Hematopoietic multipotent progenitor cell treated with erythropoietin and hydrocortisone succinate and interleukin-3 and kit ligand, for 4 days (in vitro differentiated cells): ENCODE measurements at regions not wholly inside any gene's neighbourhood (a gene's known extent, or its start where the extent isn't known, plus 50 kb on each side); places are given as distances from the start of the nearest gene placed in this dataset.

Source experiments
- DNase-seq: peaks from one replicate; pipeline ENCODE4 v3.0.0-alpha.2; 2015

DNA sequence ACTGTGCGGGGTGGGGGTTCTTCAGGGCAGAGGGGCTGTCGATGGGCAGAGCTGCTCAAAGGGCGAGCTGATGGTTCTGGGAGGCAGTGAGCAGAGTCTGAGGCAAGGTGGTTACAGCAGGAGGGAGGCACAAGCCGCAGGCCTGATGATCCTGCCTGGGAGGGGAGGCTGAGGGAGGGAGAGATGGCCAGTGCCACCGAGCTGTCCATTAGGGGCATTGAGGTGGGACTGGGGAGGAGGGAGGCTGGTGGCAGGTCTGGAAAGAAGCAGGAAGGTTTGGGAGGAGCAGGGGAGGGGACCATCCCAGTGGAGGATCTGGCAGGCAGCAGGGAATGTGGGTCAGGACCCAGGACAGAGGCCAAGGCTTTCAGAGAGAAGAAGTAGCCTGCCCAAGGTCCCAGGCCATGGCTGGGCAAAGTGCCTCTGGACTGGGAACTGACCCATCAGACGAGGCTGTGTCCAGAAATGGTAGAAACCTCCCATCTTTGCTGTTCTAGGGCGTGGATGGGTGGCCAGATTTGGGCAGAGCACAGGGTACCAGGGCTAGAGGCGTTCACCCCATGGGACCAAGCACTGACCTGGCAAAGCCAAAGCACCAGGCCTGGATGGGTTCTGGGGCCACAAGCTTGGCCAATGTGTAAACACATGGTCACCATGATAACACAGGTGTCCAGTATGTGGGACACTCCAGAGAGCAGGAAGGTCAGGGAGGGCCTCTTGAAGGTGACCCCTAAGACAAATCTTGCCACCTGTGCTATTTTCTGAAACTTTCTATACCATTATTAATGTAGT is 55.5 kb downstream of the INHBB start:
- no peak for DNase-seq

- DNase-seq, result no peak
Observed at GRCh38 chr2:120402067-120402433, 56.1 kb downstream of the INHBB start.

- DNase-seq, result no peak
Observed at GRCh38 chr2:120402508-120402907, 56.6 kb downstream of the INHBB start.

- no peak for DNase-seq
Observed at GRCh38 chr2:120403261-120403660, 57.3 kb downstream of the INHBB start.

GRCh38 chr2:120403676-120404075 is 57.7 kb downstream of the INHBB start:
- DNase-seq, result no peak

DNA sequence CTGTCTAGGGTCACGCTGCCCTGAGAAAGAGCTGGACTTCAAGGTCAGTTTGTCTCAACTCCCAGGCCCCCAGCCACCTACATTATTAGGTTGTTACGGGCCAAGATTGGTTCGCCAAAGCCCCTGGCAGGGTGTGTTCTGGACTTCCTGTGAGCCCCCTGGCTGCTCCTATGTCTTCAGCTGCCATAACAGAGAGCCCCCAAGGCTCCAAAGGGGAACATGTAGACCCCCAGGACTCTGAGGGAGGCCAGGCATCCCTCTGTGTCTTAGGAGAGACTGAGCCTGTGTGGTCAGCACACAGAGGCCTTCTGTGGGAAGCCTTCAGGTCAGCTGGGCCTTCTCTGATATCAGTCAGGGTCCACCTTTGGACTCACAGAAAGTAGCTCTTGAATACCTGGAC is 58.3 kb downstream of the INHBB start:
- DNase-seq, result no peak

GRCh38 chr2:120404941-120405758 is 59.2 kb downstream of the INHBB start:
- DNase-seq, result no peak

- DNase-seq, result no peak
Observed at GRCh38 chr2:120405759-120406099, 59.8 kb downstream of the INHBB start.

- no peak for DNase-seq
Observed at GRCh38 chr2:120406566-120406965, 60.6 kb downstream of the INHBB start.

- no peak for DNase-seq
Observed at GRCh38 chr2:120410487-120410886, 64.6 kb downstream of the INHBB start.

GRCh38 chr2:120415060-120415459 is 69.1 kb downstream of the INHBB start:
- no peak for DNase-seq

DNA sequence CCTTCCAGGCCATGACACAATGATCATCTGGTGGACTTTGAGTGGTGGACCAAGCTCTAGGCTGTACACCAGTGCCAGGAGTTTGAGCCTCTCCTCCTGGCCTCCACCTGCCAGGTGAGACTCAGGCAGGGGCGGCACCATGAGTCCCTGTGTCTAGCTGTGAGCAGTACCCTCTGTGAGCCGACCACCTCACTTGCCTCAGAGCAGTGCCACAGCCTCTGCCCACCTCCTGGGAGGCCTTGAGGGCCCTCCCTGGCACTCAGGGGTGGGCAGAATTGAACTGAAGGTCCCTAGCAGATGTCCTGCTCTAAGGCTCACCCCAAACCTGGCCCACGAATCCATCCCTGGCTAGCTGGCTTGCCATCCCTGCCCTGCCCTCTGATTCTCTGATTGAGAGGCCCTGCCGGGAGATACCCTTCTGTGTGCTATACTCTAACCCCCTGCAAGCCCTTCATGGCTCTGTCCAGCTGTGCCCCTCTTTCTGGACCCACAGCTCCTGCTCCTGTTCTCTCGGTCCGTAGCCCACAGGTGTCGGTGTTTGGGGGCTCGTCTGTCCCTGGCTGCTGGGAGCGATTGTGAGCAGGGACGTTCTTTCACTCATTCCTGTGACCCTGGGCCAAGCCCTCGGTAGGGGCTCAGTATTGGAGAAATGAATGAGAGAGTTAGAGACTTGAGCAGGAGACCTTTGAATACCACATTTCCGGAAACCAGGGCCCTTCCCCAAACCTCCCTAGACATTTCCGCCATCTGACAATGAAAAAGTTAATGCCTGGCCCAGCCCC is 70.0 kb downstream of the INHBB start:
- DNase-seq, result no peak

GRCh38 chr2:120418174-120418787 is 72.3 kb downstream of the INHBB start:
- DNase-seq, result no peak

DNA sequence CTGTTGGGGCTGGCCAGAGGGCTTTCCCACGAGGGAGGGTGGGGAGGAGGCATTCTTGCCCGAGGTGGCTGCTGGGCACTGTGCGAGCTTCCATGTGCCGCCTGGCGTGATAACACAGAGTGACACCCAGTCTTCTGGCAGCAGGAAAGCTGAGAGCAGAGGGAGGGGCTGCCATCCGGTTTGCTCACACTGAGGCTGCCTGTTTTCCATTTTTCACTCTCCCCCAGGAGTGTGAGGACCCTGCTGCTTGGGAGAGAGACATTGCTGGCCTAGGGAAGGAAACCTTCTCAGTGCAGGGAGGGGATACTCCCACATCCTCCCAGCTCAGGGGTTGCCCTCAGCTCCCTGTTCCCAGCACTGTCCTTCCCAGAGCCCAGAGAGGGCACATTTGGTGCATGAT is 73.1 kb downstream of the INHBB start:
- DNase-seq, result no peak

DNA sequence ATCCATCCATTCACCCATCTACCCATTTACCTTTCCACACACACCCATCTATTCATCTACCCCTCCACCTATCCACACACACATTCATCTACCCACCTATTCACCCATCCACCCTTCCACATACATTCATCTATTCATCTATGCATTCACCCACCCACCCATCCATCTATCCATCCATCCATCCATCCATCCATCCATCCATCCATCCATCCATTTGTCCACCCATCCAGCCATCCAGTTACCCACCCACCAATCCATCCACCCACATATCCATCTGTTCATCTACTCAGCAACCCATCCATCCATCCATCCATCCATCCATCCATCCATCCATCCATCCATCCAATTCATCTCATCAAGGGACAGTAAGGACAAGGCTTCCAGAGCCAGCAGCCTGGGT is 74.0 kb downstream of the INHBB start:
- no peak for DNase-seq

DNA sequence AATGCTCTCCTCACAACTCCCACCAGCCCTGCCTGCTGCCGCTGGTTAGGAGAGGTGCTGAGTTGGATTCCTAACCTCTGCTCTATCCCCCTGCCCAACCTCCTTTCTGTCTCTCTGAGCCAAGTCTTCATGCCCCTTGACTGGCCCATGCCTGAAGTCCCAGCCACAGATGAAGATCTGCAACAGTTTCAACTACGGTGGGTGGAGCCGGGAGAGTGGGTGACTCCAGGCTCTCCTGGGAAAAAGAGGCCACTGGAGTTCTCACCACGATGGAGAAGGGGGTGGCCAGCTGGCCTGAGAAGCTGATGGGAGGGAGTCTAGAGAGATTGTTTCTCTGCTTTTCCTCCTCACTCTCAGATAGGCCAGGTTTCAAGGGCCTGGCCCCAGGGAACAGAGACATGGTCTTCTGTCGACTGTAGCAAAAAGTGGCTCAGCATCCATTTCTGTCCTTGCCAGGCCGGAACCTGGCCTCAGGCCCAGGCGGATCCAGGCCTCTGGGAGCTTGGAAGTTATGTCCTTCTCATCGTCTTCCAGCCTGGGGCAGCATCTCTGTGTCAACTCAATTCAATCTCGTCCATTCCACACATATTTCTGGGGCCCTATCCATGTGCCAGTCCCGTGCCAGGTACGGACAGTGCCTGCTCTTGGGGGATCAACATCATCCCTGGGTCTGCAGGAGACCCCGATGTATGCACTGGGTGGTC is 75.3 kb downstream of the INHBB start:
- DNase-seq, result no peak

DNA sequence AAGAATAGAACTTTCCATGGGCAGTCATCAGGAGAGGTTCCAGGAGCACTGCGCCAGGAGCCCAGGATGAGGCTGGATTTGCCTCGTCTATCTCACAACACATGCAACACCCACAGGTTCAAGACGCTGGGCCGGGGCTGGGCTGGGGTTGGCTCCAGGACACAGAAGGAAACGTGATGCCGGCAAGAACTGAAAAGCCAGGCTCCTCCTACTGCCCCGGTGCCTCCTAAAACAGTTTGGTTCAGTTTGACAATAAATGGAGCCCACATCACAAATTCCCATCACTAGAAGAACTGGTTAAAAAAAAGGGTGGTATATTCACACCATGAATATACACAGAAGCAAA is 75.9 kb downstream of the INHBB start:
- no peak for DNase-seq

GRCh38 chr2:120422465-120423160 is 76.7 kb downstream of the INHBB start:
- no peak for DNase-seq

DNA sequence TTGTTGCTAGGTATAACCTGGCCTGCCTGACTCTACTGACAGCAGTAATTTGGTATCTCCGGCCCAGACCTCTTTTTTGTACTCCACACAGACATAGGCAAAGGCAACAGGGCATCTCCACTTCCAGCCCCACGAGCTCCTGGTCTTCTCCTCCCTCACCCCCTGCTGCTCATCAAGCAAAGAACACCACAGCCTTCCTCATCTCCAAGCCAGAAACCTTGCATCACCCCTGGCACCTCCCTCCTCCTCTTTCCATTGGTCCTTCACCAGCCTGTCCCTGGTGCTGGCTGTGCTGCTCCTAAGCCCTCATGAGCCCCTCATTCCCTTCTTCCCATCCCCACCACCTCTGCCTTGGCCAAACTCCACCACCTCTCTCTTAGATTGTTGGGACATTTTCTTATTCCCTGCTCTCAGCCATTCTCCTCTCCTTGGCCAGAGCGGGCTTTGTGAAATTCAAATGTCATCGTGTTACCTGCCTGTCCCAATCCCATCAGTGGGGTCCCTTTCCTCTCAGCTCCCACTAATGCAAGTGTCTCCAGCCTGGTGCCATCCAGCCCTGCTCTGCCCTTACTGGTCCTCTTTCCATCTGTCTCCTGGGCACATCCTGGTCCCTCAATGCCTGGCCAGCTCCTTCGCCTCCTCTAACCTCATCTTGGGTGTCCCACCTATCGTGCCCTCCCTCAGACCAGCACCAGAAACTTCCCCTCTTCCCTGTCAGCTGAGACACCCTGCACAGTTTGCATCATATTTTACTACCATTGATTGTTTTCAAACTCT is 77.4 kb downstream of the INHBB start:
- no peak for DNase-seq

DNA sequence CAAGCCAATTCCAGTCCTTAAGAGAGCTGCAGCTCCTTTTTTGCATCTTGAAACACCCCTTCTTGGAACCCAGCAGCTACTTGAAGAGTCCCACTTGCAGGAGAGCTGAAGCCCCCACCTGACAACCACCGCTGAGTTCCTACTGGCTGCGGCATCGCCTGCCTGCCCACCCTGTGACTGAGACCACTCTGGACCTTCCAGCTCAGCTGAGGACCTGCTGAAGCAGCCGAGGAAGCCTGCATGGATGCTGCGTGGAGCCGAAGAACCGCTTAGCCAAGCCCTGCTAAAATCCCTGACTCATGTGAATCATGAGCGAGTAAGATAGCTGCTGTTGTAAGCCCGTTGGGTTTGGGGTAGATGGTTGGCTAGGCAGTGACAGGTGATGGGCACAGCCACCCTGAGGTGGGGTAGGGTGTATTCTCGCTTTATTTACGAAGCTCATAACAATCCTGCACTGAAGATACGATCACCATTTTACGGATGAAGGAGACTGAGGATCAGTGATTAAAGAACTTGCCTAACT is 78.4 kb downstream of the INHBB start:
- no peak for DNase-seq

DNA sequence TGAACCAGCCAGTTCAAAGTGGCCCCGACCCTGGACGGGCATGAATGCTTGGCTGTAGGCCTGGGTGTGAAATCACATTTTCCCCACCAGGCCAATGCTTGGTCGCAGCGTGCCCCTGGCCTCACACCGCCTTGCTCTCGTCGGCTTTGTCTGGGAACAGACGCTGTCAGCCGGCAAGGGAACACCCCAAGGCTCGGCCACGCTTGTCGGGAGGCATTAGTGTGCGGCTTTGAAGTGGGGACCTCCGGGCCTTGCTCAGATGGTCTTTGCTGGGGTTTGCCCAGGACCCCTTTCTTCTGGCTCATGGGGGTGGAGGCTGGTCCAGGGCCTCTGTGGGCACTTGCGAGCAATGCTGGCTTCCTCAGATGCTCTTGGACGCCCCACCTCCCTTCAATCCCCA is 79.1 kb downstream of the INHBB start:
- DNase-seq, result no peak
